Peyer's patch (tissue), 4 donors: ENCODE measurements at regions not wholly inside any gene's neighbourhood (a gene's known extent, or its start where the extent isn't known, plus 50 kb on each side); places are given as distances from the start of the nearest gene placed in this dataset.

Source experiments
- CTCF ChIP-seq, 6 experiments: fragments of 450-650 bp in 4 of 6; fragments of 200-600 bp in 2 of 6; sonication (generic) in 1 of 6; IDR thresholded peaks; one replicate each; pipeline ENCODE4 v1.5.1; 2017 to 2019; ENCODE audit warnings: antibody characterized with exemption in 6 of 6, mild to moderate bottlenecking in 3 of 6, moderate library complexity in 1 of 6
- POLR2A ChIP-seq, 2 donors: fragments of 450-650 bp; IDR thresholded peaks; one replicate each; pipeline ENCODE4 v1.5.1; 2017; ENCODE audit warnings: antibody characterized with exemption in 2 of 2, mild to moderate bottlenecking in 2 of 2, moderate library complexity in 2 of 2

- no peak for TF ChIP-seq CTCF (IDR thresholded peaks at IDR 0.05)
- no peak for TF ChIP-seq POLR2A (IDR thresholded peaks at IDR 0.05)
Measured at GRCh38 chr7:1286946-1287645, 54.4 kb downstream of the UNCX start.
